ENCODE measurements at regions not wholly inside any gene's neighbourhood (a gene's known extent, or its start where the extent isn't known, plus 50 kb on each side); places are given as distances from the start of the nearest gene placed in this dataset.

DNA sequence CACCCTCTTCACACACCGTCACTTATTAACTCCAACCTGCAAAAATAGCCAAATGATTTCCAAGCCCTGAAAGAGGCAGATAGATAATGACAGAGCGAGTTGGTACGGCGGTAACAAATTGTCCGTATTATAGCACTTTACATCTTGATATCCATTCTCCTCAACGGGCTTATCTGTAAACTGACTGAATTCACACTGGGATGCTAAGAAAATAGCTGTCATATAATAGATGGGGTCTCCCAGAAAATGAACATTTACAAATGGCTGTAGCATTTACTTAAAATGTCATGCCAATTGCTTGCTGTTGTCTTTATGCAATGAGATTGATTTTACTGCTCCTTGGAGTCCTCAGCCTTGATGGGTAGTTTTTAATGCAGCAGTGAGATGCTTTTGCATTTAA is 225.8 kb upstream of the SDK2 start:
- TF ChIP-seq POLR2A (IDR thresholded peaks at IDR 0.05; ENCODE audit: borderline replicate concordance, extremely low read depth, insufficient read depth, insufficient read length) (no peak), POLR2AphosphoS5 (IDR thresholded peaks at IDR 0.05; ENCODE audit: low read depth, low read length) (no peak), EZH2 (IDR thresholded peaks at IDR 0.05) (no peak), ZFX (IDR thresholded peaks at IDR 0.05) (no peak), SIN3A (IDR thresholded peaks at IDR 0.05; ENCODE audit: low read depth) (no peak), RAD21 (IDR thresholded peaks at IDR 0.05; ENCODE audit: low read depth) (no peak), SP1 (IDR thresholded peaks at IDR 0.05; ENCODE audit: low read depth) (no peak), ATF3 (IDR thresholded peaks at IDR 0.05) (no peak), JUND (IDR thresholded peaks at IDR 0.05) (no peak), YY1 (IDR thresholded peaks at IDR 0.05; ENCODE audit: extremely low read depth, insufficient replicate concordance, low read depth, low read length) (no peak), ELF1 (IDR thresholded peaks at IDR 0.05; ENCODE audit: borderline replicate concordance, low read depth) (no peak), EZH2phosphoT487 (IDR thresholded peaks at IDR 0.05; ENCODE audit: borderline replicate concordance) (no peak)
- TF ChIP-seq, protein P1, sequence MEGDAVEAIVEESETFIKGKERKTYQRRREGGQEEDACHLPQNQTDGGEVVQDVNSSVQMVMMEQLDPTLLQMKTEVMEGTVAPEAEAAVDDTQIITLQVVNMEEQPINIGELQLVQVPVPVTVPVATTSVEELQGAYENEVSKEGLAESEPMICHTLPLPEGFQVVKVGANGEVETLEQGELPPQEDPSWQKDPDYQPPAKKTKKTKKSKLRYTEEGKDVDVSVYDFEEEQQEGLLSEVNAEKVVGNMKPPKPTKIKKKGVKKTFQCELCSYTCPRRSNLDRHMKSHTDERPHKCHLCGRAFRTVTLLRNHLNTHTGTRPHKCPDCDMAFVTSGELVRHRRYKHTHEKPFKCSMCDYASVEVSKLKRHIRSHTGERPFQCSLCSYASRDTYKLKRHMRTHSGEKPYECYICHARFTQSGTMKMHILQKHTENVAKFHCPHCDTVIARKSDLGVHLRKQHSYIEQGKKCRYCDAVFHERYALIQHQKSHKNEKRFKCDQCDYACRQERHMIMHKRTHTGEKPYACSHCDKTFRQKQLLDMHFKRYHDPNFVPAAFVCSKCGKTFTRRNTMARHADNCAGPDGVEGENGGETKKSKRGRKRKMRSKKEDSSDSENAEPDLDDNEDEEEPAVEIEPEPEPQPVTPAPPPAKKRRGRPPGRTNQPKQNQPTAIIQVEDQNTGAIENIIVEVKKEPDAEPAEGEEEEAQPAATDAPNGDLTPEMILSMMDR (IDR thresholded peaks at IDR 0.05 in 2 of 3, conservative IDR thresholded peaks at IDR 0.05 in 1 of 3; ENCODE audit: borderline replicate concordance in 1 of 3, insufficient read depth in 1 of 3, low read depth in 2 of 3, low read length in 2 of 3) = no peak
- TF ChIP-seq, protein P2, sequence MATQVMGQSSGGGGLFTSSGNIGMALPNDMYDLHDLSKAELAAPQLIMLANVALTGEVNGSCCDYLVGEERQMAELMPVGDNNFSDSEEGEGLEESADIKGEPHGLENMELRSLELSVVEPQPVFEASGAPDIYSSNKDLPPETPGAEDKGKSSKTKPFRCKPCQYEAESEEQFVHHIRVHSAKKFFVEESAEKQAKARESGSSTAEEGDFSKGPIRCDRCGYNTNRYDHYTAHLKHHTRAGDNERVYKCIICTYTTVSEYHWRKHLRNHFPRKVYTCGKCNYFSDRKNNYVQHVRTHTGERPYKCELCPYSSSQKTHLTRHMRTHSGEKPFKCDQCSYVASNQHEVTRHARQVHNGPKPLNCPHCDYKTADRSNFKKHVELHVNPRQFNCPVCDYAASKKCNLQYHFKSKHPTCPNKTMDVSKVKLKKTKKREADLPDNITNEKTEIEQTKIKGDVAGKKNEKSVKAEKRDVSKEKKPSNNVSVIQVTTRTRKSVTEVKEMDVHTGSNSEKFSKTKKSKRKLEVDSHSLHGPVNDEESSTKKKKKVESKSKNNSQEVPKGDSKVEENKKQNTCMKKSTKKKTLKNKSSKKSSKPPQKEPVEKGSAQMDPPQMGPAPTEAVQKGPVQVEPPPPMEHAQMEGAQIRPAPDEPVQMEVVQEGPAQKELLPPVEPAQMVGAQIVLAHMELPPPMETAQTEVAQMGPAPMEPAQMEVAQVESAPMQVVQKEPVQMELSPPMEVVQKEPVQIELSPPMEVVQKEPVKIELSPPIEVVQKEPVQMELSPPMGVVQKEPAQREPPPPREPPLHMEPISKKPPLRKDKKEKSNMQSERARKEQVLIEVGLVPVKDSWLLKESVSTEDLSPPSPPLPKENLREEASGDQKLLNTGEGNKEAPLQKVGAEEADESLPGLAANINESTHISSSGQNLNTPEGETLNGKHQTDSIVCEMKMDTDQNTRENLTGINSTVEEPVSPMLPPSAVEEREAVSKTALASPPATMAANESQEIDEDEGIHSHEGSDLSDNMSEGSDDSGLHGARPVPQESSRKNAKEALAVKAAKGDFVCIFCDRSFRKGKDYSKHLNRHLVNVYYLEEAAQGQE (IDR thresholded peaks at IDR 0.05; ENCODE audit: low read depth) = no peak

Data from HCT116 (cell line).